Activated CD4-positive, alpha-beta T cell treated with anti-CD3 and anti-CD28 coated beads for 24 hours (primary cell): ENCODE measurements at regions not wholly inside any gene's neighbourhood (a gene's known extent, or its start where the extent isn't known, plus 50 kb on each side); places are given as distances from the start of the nearest gene placed in this dataset.

Experiments
- DNase-seq, 2 donors: peaks; one replicate each; pipeline ENCODE4 v3.0.0-alpha.2; 2020; ENCODE audit warnings: low read depth in 2 of 2

GRCh38 chr14:87109271-87109670 lies 883.7 kb downstream of the GALC start:
- no peak for DNase-seq

- no peak for DNase-seq
These were observed 884.3 kb downstream of the GALC start for GRCh38 chr14:87108726-87109125.

GRCh38 chr14:87102811-87103378 lies 890.1 kb downstream of the GALC start:
- DNase-seq: no peak

GRCh38 chr14:87097015-87097414 lies 896.0 kb downstream of the GALC start:
- no peak for DNase-seq

- no peak for DNase-seq
These were observed 898.1 kb downstream of the GALC start for GRCh38 chr14:87094913-87095312.

GRCh38 chr14:87088588-87088987 lies 904.4 kb downstream of the GALC start:
- DNase-seq: no peak

GRCh38 chr14:87087881-87088280 lies 905.1 kb downstream of the GALC start:
- no peak for DNase-seq

- no peak for DNase-seq
These were observed 908.1 kb downstream of the GALC start for GRCh38 chr14:87084908-87085307.

GRCh38 chr14:87082917-87083316 lies 910.1 kb downstream of the GALC start:
- no peak for DNase-seq

GRCh38 chr14:87081004-87081403 lies 912.0 kb downstream of the GALC start:
- DNase-seq: no peak

GRCh38 chr14:87080146-87080545 lies 912.8 kb downstream of the GALC start:
- no peak for DNase-seq

GRCh38 chr14:87079416-87079815 lies 913.6 kb downstream of the GALC start:
- DNase-seq: no peak

GRCh38 chr14:87076922-87077321 lies 916.1 kb downstream of the GALC start:
- no peak for DNase-seq

- no peak for DNase-seq
These were observed 916.8 kb downstream of the GALC start for GRCh38 chr14:87076146-87076545.

GRCh38 chr14:87073880-87074570 lies 919.0 kb downstream of the GALC start:
- no peak for DNase-seq

- DNase-seq: no peak
These were observed 925.4 kb downstream of the GALC start for GRCh38 chr14:87067591-87067990.

GRCh38 chr14:87067061-87067460 lies 925.9 kb downstream of the GALC start:
- no peak for DNase-seq

GRCh38 chr14:87066221-87066817 lies 926.7 kb downstream of the GALC start:
- no peak for DNase-seq

GRCh38 chr14:87065366-87065765 lies 927.6 kb downstream of the GALC start:
- no peak for DNase-seq

GRCh38 chr14:87063181-87063580 lies 929.8 kb downstream of the GALC start:
- DNase-seq: no peak

GRCh38 chr14:87060405-87060804 lies 932.6 kb downstream of the GALC start:
- DNase-seq: no peak

- no peak for DNase-seq
These were observed 933.7 kb downstream of the GALC start for GRCh38 chr14:87059060-87059839.

- DNase-seq: no peak
These were observed 938.0 kb downstream of the GALC start for GRCh38 chr14:87055007-87055406.
